HepG2 (cell line): ENCODE measurements at regions not wholly inside any gene's neighbourhood (a gene's known extent, or its start where the extent isn't known, plus 50 kb on each side); places are given as distances from the start of the nearest gene placed in this dataset.

ENCODE experiments used
- EP300 ChIP-seq, 3 experiments: sonication (generic) in 1 of 3; formaldehyde crosslinking in 1 of 3; IDR thresholded peaks; 2 replicates each; pipeline versions ENCODE4 v1.5.1 to v1.6.1; 2011 to 2020; ENCODE audit warnings: low read depth in 2 of 3, low read length in 2 of 3, borderline replicate concordance in 1 of 3, improper control_type of control experiment in 1 of 3, mild to moderate bottlenecking in 1 of 3, missing genetic modification reagents in 1 of 3, moderate library complexity in 1 of 3
- EZH2 ChIP-seq: conservative IDR thresholded peaks from 2 replicates; pipeline ENCODE4 v1.6.1; 2012; ENCODE audit warnings: mild to moderate bottlenecking, low read depth, low read length, moderate library complexity
- POLR2AphosphoS5 ChIP-seq: IDR thresholded peaks from 2 replicates; pipeline ENCODE4 v1.6.1; 2012; ENCODE audit warnings: low read depth, low read length
- RAD51 ChIP-seq: fragments of 450-650 bp; IDR thresholded peaks from 2 replicates; pipeline ENCODE4 v1.6.1; 2016; ENCODE audit warnings: borderline replicate concordance
- SMC3 ChIP-seq: IDR thresholded peaks from 2 replicates; pipeline ENCODE4 v1.6.1; 2011; ENCODE audit warnings: low read length, improper control_type of control experiment
- TAF1 ChIP-seq: sonication (generic); formaldehyde crosslinking; IDR thresholded peaks from 2 replicates; pipeline ENCODE4 v1.4.0; 2020; ENCODE audit warnings: missing genetic modification reagents
- ZBTB3 ChIP-seq: sonication (generic); formaldehyde crosslinking; IDR thresholded peaks from 2 replicates; pipeline ENCODE4 v1.4.0; 2020; ENCODE audit warnings: low read depth, mild to moderate bottlenecking, moderate library complexity, missing genetic modification reagents, borderline replicate concordance
- ZBTB7A ChIP-seq: sonication (generic); formaldehyde crosslinking; IDR thresholded peaks from 2 replicates; pipeline ENCODE4 v1.8.0; 2022; ENCODE audit warnings: mild to moderate bottlenecking, missing genetic modification reagents
- ZNF629 ChIP-seq: sonication (generic); formaldehyde crosslinking; conservative IDR thresholded peaks from 2 replicates; pipeline ENCODE4 v1.5.0; 2020; ENCODE audit warnings: missing genetic modification reagents
- TF ChIP-seq, protein P1 (sequence below): sonication (generic); formaldehyde crosslinking; IDR thresholded peaks from 2 replicates; pipeline ENCODE4 v1.5.0; 2020; ENCODE audit warnings: mild to moderate bottlenecking, missing genetic modification reagents, moderate library complexity

DNA sequence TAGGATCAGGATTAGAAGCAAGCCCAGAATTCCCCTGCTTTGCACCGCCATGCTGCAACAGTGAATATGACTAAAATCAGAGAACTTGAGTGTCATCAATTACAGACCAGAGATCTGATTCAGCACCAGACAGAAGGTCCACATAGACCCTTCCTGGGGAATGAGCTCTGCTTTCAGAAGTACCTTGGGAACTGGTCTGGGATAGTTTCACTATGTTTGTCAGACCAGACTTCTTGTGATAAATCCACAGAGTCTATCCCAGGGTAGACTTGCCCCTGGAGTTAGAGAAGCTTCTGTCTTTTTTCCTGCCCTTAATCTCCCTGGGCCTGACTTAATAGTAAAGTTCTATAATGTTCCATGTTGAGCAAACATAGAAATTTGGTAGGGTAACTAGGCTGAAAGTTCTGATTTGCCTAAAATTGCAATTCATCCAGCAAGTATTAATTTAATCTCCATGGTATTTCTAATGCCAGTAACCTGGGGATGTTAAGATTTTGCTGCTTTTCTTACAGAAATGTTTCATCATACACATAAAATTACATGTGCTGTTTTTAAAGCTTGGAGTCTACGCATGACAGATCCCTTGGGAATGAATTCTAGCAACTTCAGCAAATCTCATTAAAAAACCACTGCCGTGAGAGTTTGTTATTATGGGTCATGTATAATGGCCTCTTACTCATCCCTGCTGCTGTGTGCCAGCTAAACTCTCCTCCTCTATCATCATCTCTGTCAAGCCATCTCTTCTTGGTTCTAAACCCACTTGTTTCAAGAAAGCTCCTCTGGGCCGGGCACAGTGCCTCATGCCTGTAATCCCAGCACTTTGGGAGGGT, 61.3 kb upstream of the METAP2 start:
- TF ChIP-seq EP300 (IDR thresholded peaks at IDR 0.05; ENCODE audit: low read depth in 2 of 2, low read length in 2 of 2) (no peak), EP300 (CRISPR knock-in tag; IDR thresholded peaks at IDR 0.05; ENCODE audit: borderline replicate concordance) (no peak), ZBTB7A (CRISPR knock-in tag) (no peak), ZNF629 (CRISPR knock-in tag) (no peak), SMC3 (no peak), TAF1 (CRISPR knock-in tag) (no peak), ZBTB3 (no peak), POLR2AphosphoS5 (no peak), RAD51 (no peak), EZH2 (no peak)
- TF ChIP-seq, protein P1, sequence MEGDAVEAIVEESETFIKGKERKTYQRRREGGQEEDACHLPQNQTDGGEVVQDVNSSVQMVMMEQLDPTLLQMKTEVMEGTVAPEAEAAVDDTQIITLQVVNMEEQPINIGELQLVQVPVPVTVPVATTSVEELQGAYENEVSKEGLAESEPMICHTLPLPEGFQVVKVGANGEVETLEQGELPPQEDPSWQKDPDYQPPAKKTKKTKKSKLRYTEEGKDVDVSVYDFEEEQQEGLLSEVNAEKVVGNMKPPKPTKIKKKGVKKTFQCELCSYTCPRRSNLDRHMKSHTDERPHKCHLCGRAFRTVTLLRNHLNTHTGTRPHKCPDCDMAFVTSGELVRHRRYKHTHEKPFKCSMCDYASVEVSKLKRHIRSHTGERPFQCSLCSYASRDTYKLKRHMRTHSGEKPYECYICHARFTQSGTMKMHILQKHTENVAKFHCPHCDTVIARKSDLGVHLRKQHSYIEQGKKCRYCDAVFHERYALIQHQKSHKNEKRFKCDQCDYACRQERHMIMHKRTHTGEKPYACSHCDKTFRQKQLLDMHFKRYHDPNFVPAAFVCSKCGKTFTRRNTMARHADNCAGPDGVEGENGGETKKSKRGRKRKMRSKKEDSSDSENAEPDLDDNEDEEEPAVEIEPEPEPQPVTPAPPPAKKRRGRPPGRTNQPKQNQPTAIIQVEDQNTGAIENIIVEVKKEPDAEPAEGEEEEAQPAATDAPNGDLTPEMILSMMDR: no peak
